ENCODE measurements at regions not wholly inside any gene's neighbourhood (a gene's known extent, or its start where the extent isn't known, plus 50 kb on each side); places are given as distances from the start of the nearest gene placed in this dataset.

GRCh38 chr20:52530571-52530970, 339.0 kb upstream of the ZFP64 start:
- TF ChIP-seq RAD21 (IDR thresholded peaks at IDR 0.05 in 1 of 2, conservative IDR thresholded peaks at IDR 0.05 in 1 of 2; ENCODE audit: low read depth in 2 of 2, low read length in 2 of 2) (no peak), POLR2A (IDR thresholded peaks at IDR 0.05; ENCODE audit: control extremely low read depth in 1 of 2, low read depth in 2 of 2, low read length in 2 of 2) (no peak), ZNF274 (IDR thresholded peaks at IDR 0.05; ENCODE audit: borderline replicate concordance, extremely low read depth, low read length) (no peak)

Data from H1 (cell line).